HCT116 (cell line): ENCODE measurements at regions not wholly inside any gene's neighbourhood (a gene's known extent, or its start where the extent isn't known, plus 50 kb on each side); places are given as distances from the start of the nearest gene placed in this dataset.

ENCODE experiments used
- ATAC-seq: fragments of 200-7000 bp; cut with Tn5 transposase; 2 replicates; pipeline ENCODE4 v1.9.1; 2020; ENCODE audit warnings: mild to moderate bottlenecking, moderate library complexity
- BruUV-seq: library from RNA; stranded (reverse); fragments of 400-500 nt; replicated peaks from 2 replicates; lab custom pipeline; 2021; lab: Mats Ljungman, UMichigan
- CTCF ChIA-PET: fragments of 300-600 bp; sonication (Branson Sonifier 250); formaldehyde crosslinking; loops from one replicate; lab custom pipeline; 2021; ENCODE audit warnings: antibody characterized with exemption; lab: Charles Lee
- POLR2A ChIA-PET: fragments of 300-600, 350-600 bp; sonication (Branson Sonifier 250); formaldehyde crosslinking; loops from one replicate; lab custom pipeline; 2021; ENCODE audit warnings: antibody characterized with exemption; lab: Charles Lee
- RAD21 ChIA-PET, 2 experiments: fragments of 300-600 bp; sonication (Branson Sonifier 250); formaldehyde crosslinking; loops; one replicate each; lab custom pipeline; 2023; ENCODE audit warnings: low total read pairs in 2 of 2; ENCODE audit not compliant: uncharacterized antibody in 2 of 2, unreplicated experiment in 2 of 2, low non-redundant PET in 1 of 2; lab: Charles Lee
- DNase-seq: peaks from one replicate; pipeline ENCODE4 v3.0.0-alpha.2; 2010; ENCODE audit warnings: low read depth, low spot score
- H2AFZ ChIP-seq: fragments of 200-600 bp; shearing (Covaris generic), sonication (generic); 2 replicates; pipeline ENCODE4 v1.6.1; 2017; ENCODE audit warnings: low read depth, mixed run types, mixed read lengths, antibody characterized with exemption, low read length; ENCODE audit not compliant: poor library complexity, severe bottlenecking
- H3K27ac ChIP-seq: 2 replicates; pipeline ENCODE4 v1.5.1; 2012; ENCODE audit warnings: low read depth, low read length
- H3K27me3 ChIP-seq: fragments of 200-600 bp; sonication (generic); 2 replicates; pipeline ENCODE4 v1.6.1; 2016; ENCODE audit warnings: mixed run types, low read length, mixed read lengths; ENCODE audit not compliant: insufficient read depth
- H3K36me3 ChIP-seq, 2 experiments: fragments of 200-500 bp in 1 of 2; fragments of 200-600 bp in 1 of 2; sonication (Bioruptor generic) in 1 of 2; sonication (generic) in 1 of 2; 2 replicates each; pipeline versions ENCODE4 v1.5.1 to v1.6.1; 2014 to 2016; ENCODE audit warnings: low read length in 2 of 2, inconsistent platforms in 1 of 2, mixed read lengths in 1 of 2, mixed run types in 1 of 2; ENCODE audit not compliant: insufficient read depth in 2 of 2, control insufficient read depth in 1 of 2
- H3K4me1 ChIP-seq, 2 experiments: fragments of 200-600 bp in 1 of 2; sonication (generic) in 1 of 2; 2 replicates each; pipeline versions ENCODE4 v1.5.1 to v1.6.1; 2012 to 2017; ENCODE audit warnings: low read length in 2 of 2, inconsistent platforms in 1 of 2, mild to moderate bottlenecking in 1 of 2, mixed read lengths in 1 of 2, mixed run types in 1 of 2, moderate library complexity in 1 of 2; ENCODE audit not compliant: insufficient read depth in 2 of 2, control insufficient read depth in 1 of 2
- H3K4me2 ChIP-seq: fragments of 200-600 bp; sonication (generic); 2 replicates; pipeline ENCODE4 v1.6.1; 2017; ENCODE audit warnings: mixed run types, low read length, mixed read lengths
- H3K4me3 ChIP-seq, 2 experiments: fragments of 200-600 bp in 1 of 2; sonication (generic) in 1 of 2; replicated peaks in 1 of 2; 2 replicates each; pipeline ENCODE4 v1.5.1; 2011 to 2016; ENCODE audit warnings: low read length in 2 of 2, control low read depth in 1 of 2, low read depth in 1 of 2, mild to moderate bottlenecking in 1 of 2, mixed read lengths in 1 of 2, mixed run types in 1 of 2
- H3K79me2 ChIP-seq: fragments of 200-600 bp; sonication (generic); 2 replicates; pipeline ENCODE4 v1.6.1; 2017; ENCODE audit warnings: mild to moderate bottlenecking, mixed run types, low read length, moderate library complexity, mixed read lengths; ENCODE audit not compliant: insufficient read depth
- H3K9ac ChIP-seq: fragments of 200-600 bp; sonication (generic); 2 replicates; pipeline ENCODE4 v1.6.1; 2016; ENCODE audit warnings: low read length, mixed read lengths
- H3K9me2 ChIP-seq: fragments of 200-600 bp; sonication (generic), shearing (Covaris generic); 2 replicates; pipeline ENCODE4 v1.6.1; 2017; ENCODE audit warnings: mixed run types, mild to moderate bottlenecking, moderate library complexity; ENCODE audit not compliant: insufficient read depth
- H3K9me3 ChIP-seq, 2 experiments: fragments of 200-500 bp in 1 of 2; fragments of 200-600 bp in 1 of 2; sonication (Bioruptor generic) in 1 of 2; sonication (generic) in 1 of 2; 2 replicates each; pipeline ENCODE4 v1.6.1; 2014 to 2017; ENCODE audit warnings: low read length in 2 of 2, mixed read lengths in 2 of 2, inconsistent platforms in 1 of 2, low read depth in 1 of 2, mild to moderate bottlenecking in 1 of 2, mixed run types in 1 of 2, moderate library complexity in 1 of 2; ENCODE audit not compliant: control insufficient read depth in 1 of 2, insufficient read depth in 1 of 2
- H4K20me1 ChIP-seq: fragments of 200-600 bp; sonication (generic), shearing (Covaris generic); 2 replicates; pipeline ENCODE4 v1.6.1; 2017; ENCODE audit warnings: mixed run types, mild to moderate bottlenecking, moderate library complexity; ENCODE audit not compliant: insufficient read depth
- CEBPB ChIP-seq: IDR thresholded peaks from 2 replicates; pipeline ENCODE4 v1.6.1; 2012; ENCODE audit warnings: low read depth
- CTCF ChIP-seq, 3 experiments: fragments of 200-600 bp in 1 of 3; sonication (generic) in 1 of 3; IDR thresholded peaks in 2 of 3; conservative IDR thresholded peaks in 1 of 3; 2 replicates each; pipeline ENCODE4 v1.5.1; 2012 to 2017; ENCODE audit warnings: low read depth in 2 of 3, low read length in 2 of 3, antibody characterized with exemption in 1 of 3, borderline replicate concordance in 1 of 3, control low read depth in 1 of 3, mild to moderate bottlenecking in 1 of 3, mixed read lengths in 1 of 3, mixed run types in 1 of 3, moderate library complexity in 1 of 3; ENCODE audit not compliant: insufficient read depth in 1 of 3
- EGR1 ChIP-seq: IDR thresholded peaks from 2 replicates; pipeline ENCODE4 v1.6.1; 2012; ENCODE audit warnings: low read depth
- ELF1 ChIP-seq: IDR thresholded peaks from 2 replicates; pipeline ENCODE4 v1.6.1; 2012; ENCODE audit warnings: low read depth, borderline replicate concordance
- EZH2 ChIP-seq: fragments of 200-600 bp; sonication (generic); IDR thresholded peaks from 2 replicates; pipeline ENCODE4 v1.6.1; 2017; ENCODE audit warnings: antibody characterized with exemption, mixed run types
- EZH2phosphoT487 ChIP-seq: fragments of 200-600 bp; IDR thresholded peaks from 2 replicates; pipeline ENCODE4 v1.6.1; 2018; ENCODE audit warnings: antibody characterized with exemption, borderline replicate concordance
- FOSL1 ChIP-seq: IDR thresholded peaks from 2 replicates; pipeline ENCODE4 v1.6.1; 2012; ENCODE audit warnings: low read depth
- JUND ChIP-seq: IDR thresholded peaks from 2 replicates; pipeline ENCODE4 v1.6.1; 2012
- POLR2A ChIP-seq: IDR thresholded peaks from 2 replicates; pipeline ENCODE4 v1.7.0; 2011; ENCODE audit warnings: borderline replicate concordance; ENCODE audit not compliant: insufficient read depth, insufficient read length; ENCODE audit errors: extremely low read depth
- RAD21 ChIP-seq: IDR thresholded peaks from 2 replicates; pipeline ENCODE4 v1.6.1; 2012; ENCODE audit warnings: low read depth, mild to moderate bottlenecking
- SRF ChIP-seq: IDR thresholded peaks from 2 replicates; pipeline ENCODE4 v1.6.1; 2012; ENCODE audit warnings: low read depth
- YY1 ChIP-seq: IDR thresholded peaks from 2 replicates; pipeline ENCODE4 v1.6.1; 2011; ENCODE audit warnings: low read length, low read depth, moderate library complexity, mild to moderate bottlenecking; ENCODE audit not compliant: insufficient replicate concordance; ENCODE audit errors: extremely low read depth
- ZFX ChIP-seq: fragments of 450-650 bp; IDR thresholded peaks from 2 replicates; pipeline ENCODE4 v1.6.1; 2017
- ZNF274 ChIP-seq: fragments of 200-500 bp; sonication (Bioruptor generic); IDR thresholded peaks from 2 replicates; pipeline ENCODE4 v1.6.1; 2014; ENCODE audit warnings: mild to moderate bottlenecking, low read depth, low read length, inconsistent platforms
- intact Hi-C: fragments of 100-400 bp; cut with micrococcal nuclease; formaldehyde crosslinking; loops from 2 replicates; pipeline ENCODE4 v1.10.0; 2022
- TF ChIP-seq, protein P1 (sequence below): IDR thresholded peaks from 2 replicates; pipeline ENCODE4 v1.6.1; 2012
- TF ChIP-seq, protein P2 (sequence below): IDR thresholded peaks from 2 replicates; pipeline ENCODE4 v1.6.1; 2011; ENCODE audit warnings: mild to moderate bottlenecking, low read length, moderate library complexity; ENCODE audit not compliant: insufficient replicate concordance; ENCODE audit errors: extremely low read depth

DNA sequence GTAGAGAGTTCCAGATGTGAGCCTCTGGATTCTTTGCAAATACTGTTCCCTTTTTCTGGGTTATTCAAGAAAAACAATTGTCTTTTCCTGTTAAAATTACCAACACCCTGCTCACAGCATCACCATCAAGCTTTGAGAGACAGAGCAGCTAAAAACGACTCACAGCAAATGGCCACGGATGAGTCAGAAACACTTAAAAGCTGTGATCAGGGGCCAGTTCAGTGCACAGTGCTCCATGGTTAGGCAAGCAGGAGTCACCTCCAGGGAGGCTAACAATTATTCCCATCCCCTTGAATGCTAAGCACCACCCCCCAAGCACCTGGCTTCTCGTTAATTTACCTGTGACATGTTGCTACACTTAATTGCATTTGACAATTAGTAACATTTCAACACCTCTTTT lies 128.4 kb upstream of the CAMK1G start:
- Histone ChIP-seq H3K4me3 (no peak overlapping the region), H3K9me3 (no peaks in the 10 kb centered on the region), H3K9me2 (no peaks in the 10 kb centered on the region), H3K27me3 (peaks cover 19% of the 10 kb centered on the region), H3K9ac (no peak overlapping the region), H2AFZ (no peak overlapping the region), H4K20me1 (no peaks in the 10 kb centered on the region), H3K36me3 (no peaks in the 10 kb centered on the region), H3K4me2 (no peak overlapping the region), H3K79me2 (no peaks in the 10 kb centered on the region), H3K27ac (no peak overlapping the region), H3K4me1 (no peaks in the 10 kb centered on the region)
- CTCF ChIA-PET = no interaction called here
- intact Hi-C loops = no loop called here
- ATAC-seq (no peak), DNase-seq (no peak)
- RAD21 ChIA-PET = no interaction called here
- POLR2A ChIA-PET = no interaction called here
- TF ChIP-seq, protein P1, sequence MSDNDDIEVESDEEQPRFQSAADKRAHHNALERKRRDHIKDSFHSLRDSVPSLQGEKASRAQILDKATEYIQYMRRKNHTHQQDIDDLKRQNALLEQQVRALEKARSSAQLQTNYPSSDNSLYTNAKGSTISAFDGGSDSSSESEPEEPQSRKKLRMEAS = no peak
- TF ChIP-seq EGR1 (no peak), SRF (no peak), ZFX (no peak), EZH2 (no peak), FOSL1 (no peak), EZH2phosphoT487 (no peak), ELF1 (no peak)
- no TSS peak for BruUV-seq

DNA sequence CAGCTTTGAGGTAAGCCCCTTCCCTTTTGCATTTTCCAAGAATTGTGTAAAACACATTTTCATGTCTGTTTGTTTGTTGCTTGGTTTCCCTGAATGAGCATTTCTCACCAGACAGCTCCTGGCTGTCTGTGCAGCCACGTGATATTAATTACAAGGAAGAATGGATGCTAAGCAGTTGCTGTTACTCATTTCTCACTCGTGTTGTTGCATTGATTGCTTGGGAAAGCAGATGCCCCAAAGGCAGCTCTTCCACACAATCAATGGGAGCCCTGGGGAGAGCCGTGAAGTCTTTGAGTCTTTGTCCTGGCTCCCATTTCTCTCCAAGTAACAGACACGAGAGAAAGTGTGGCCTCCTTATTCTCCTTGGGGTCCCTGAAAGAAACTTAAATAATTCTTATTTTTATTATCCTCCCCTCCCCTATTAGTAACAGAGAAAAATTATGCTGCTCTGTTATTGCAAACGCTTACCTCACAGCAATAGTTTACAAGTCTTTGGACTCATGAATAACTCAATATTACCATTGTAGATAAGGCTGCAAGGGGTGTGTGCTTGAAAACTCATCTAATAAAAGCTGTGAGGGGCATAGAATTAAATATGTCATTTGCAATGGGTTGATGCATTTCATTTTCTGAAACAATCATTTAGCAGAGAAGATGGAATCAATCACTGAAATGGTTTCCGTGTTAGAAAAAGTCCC lies 127.7 kb upstream of the CAMK1G start:
- Histone ChIP-seq H4K20me1 (no peaks in the 10 kb centered on the region), H3K9ac (no peak overlapping the region)
- intact Hi-C loops = no loop called here

More for the DNA sequence above, 127.7 kb upstream of the CAMK1G start:
- Histone ChIP-seq H3K9me2 (no peaks in the 10 kb centered on the region), H3K4me1 (no peaks in the 10 kb centered on the region), H3K27ac (no peak overlapping the region), H2AFZ (no peak overlapping the region), H3K9me3 (peaks cover 0 to under 1% of the 10 kb centered on the region in 2 experiments; a peak in 1 of 4 replicates), H3K27me3 (peaks cover 19% of the 10 kb centered on the region), H3K79me2 (no peaks in the 10 kb centered on the region), H3K36me3 (no peaks in the 10 kb centered on the region), H3K4me3 (no peak overlapping the region), H3K4me2 (no peak overlapping the region)
- ATAC-seq (no peak), DNase-seq (no peak)
- no TSS peak for BruUV-seq
- TF ChIP-seq CEBPB (no peak), ZFX (no peak), CTCF (IDR thresholded peaks at IDR 0.05 in 2 of 3, conservative IDR thresholded peaks at IDR 0.05 in 1 of 3; ENCODE audit: borderline replicate concordance in 1 of 3, insufficient read depth in 1 of 3, low read depth in 2 of 3, low read length in 2 of 3) (no peak), ZNF274 (no peak), RAD21 (no peak), EZH2 (no peak), POLR2A (no peak), EGR1 (no peak), SRF (no peak), FOSL1 (no peak), JUND (no peak), YY1 (no peak)
- TF ChIP-seq, protein P2, sequence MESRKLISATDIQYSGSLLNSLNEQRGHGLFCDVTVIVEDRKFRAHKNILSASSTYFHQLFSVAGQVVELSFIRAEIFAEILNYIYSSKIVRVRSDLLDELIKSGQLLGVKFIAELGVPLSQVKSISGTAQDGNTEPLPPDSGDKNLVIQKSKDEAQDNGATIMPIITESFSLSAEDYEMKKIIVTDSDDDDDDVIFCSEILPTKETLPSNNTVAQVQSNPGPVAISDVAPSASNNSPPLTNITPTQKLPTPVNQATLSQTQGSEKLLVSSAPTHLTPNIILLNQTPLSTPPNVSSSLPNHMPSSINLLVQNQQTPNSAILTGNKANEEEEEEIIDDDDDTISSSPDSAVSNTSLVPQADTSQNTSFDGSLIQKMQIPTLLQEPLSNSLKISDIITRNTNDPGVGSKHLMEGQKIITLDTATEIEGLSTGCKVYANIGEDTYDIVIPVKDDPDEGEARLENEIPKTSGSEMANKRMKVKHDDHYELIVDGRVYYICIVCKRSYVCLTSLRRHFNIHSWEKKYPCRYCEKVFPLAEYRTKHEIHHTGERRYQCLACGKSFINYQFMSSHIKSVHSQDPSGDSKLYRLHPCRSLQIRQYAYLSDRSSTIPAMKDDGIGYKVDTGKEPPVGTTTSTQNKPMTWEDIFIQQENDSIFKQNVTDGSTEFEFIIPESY = no peak
- TF ChIP-seq, protein P1 = no peak
- POLR2A ChIA-PET = no interaction called here
- RAD21 ChIA-PET = no interaction called here
- CTCF ChIA-PET = no interaction called here
